Prostate gland (tissue), 2 donors: ENCODE measurements at regions not wholly inside any gene's neighbourhood (a gene's known extent, or its start where the extent isn't known, plus 50 kb on each side); places are given as distances from the start of the nearest gene placed in this dataset.

Experiments
- CTCF ChIP-seq, 4 experiments: fragments of 200-600 bp in 2 of 4; fragments of 450-650 bp in 2 of 4; sonication (generic) in 2 of 4; IDR thresholded peaks; 1 replicate in 3 of 4; 2 replicates in 1 of 4; pipeline ENCODE4 v1.5.1; 2016 to 2019; ENCODE audit warnings: antibody characterized with exemption in 4 of 4, mild to moderate bottlenecking in 2 of 4, moderate library complexity in 2 of 4
- POLR2A ChIP-seq: fragments of 450-650 bp; IDR thresholded peaks from one replicate; pipeline ENCODE4 v1.6.1; 2016; ENCODE audit warnings: antibody characterized with exemption, mild to moderate bottlenecking

DNA sequence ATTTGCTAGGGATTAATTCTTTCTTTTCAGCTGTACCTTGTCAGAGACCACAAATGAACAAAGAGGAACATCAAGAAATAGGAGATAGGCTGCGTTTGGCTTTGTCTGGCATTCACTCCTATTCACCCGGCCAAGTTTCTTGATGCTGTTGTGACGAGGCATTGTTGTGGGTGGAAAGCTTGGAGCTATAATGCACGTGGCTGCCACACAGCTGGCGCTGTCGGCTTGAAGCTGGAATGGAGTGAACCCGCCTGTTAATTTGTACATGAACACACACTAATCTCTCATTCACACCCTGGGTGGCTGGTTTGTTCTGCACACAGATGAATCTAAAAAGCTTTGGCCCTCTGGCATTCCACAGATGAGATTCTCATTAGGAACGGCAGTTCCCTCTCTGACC lies 274.9 kb upstream of the GYPC start:
- TF ChIP-seq CTCF (IDR thresholded peaks at IDR 0.05) (no peak), POLR2A (no peak)
